ENCODE measurements at regions not wholly inside any gene's neighbourhood (a gene's known extent, or its start where the extent isn't known, plus 50 kb on each side); places are given as distances from the start of the nearest gene placed in this dataset.

DNA sequence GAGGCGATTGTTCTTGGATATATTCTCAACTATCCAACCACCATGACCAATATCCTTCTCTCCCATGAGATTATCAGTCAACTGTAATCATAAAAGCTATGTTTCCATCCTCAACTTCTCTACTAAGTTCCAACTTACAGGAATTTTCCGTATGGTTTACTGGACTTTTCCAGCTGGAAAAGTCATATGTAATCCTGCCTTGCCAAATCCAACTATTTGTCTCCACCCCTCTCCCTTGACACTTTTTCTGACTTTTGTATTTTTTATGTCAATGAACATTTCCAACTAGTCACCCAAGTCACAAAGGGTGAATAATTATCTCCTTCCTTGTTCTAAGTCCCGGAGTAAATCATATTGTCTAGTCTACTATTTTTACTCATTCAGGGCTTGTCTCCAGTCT lies 293.1 kb downstream of the USP25 start:
- H3K4me3 ChIP-seq (ENCODE audit: low read depth, low read length), result no peak overlapping the region
- in situ Hi-C loops (cut with HindIII; ENCODE audit: low sequenced_read_pairs), result no loop called here
- DNase-seq (ENCODE audit: low read depth, low spot score), result no peak
- TF ChIP-seq, protein P1, sequence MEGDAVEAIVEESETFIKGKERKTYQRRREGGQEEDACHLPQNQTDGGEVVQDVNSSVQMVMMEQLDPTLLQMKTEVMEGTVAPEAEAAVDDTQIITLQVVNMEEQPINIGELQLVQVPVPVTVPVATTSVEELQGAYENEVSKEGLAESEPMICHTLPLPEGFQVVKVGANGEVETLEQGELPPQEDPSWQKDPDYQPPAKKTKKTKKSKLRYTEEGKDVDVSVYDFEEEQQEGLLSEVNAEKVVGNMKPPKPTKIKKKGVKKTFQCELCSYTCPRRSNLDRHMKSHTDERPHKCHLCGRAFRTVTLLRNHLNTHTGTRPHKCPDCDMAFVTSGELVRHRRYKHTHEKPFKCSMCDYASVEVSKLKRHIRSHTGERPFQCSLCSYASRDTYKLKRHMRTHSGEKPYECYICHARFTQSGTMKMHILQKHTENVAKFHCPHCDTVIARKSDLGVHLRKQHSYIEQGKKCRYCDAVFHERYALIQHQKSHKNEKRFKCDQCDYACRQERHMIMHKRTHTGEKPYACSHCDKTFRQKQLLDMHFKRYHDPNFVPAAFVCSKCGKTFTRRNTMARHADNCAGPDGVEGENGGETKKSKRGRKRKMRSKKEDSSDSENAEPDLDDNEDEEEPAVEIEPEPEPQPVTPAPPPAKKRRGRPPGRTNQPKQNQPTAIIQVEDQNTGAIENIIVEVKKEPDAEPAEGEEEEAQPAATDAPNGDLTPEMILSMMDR (IDR thresholded peaks at IDR 0.05; ENCODE audit: low read depth, low read length), result no peak

DNA sequence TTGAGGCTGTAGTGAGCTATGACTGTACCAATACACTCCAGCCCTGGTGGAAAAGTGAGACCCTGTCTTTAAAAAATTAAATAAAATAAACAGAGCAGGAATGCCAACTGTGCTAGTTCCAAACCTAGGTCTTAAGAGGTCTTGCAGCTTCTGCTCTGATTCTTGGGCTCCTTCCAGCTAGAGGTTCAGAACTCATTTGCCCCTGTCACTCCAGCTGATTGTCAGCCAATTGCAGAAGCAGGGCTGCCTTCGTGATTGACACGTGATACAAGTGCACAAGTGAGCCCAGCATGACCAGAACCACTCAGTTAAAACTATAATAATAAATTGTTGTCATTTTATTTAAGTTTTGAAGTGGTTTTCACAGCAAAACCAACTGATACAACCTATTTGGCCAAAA lies 298.4 kb downstream of the USP25 start:
- in situ Hi-C loops (cut with HindIII; ENCODE audit: low sequenced_read_pairs), result no loop called here
- DNase-seq (ENCODE audit: low read depth, low spot score), result no peak
- H3K4me3 ChIP-seq (ENCODE audit: low read depth, low read length), result no peak overlapping the region
- TF ChIP-seq, protein P1 (IDR thresholded peaks at IDR 0.05; ENCODE audit: low read depth, low read length), result no peak

DNA sequence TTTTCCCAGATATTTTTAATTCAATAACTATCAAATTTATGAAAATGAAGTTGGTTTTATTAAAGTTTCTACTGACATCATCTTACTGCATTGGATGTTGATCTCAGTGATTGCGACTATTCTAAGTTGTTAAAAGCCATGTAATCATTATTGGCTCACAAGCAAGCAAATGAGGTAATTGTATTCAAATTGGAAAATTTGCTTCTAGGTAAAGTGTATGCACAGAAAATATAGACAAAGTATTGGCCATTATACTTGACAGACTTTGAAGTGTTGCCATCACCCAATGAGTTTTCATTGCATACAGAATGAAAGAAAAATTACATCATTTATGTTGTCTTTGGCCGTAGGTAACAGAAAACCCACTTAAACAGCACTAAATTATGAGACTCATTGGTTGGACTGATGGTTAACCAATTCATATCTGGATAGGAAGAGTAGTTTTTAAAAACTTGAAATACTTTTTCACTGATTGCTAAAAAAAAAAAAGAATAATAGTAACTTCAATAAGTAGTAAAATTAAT lies 299.2 kb downstream of the USP25 start:
- TF ChIP-seq, protein P1 (IDR thresholded peaks at IDR 0.05; ENCODE audit: low read depth, low read length), result no peak
- H3K4me3 ChIP-seq (ENCODE audit: low read depth, low read length), result no peak overlapping the region
- no peak for DNase-seq (ENCODE audit: low read depth, low spot score)
- in situ Hi-C loops (cut with HindIII; ENCODE audit: low sequenced_read_pairs), result no loop called here

DNA sequence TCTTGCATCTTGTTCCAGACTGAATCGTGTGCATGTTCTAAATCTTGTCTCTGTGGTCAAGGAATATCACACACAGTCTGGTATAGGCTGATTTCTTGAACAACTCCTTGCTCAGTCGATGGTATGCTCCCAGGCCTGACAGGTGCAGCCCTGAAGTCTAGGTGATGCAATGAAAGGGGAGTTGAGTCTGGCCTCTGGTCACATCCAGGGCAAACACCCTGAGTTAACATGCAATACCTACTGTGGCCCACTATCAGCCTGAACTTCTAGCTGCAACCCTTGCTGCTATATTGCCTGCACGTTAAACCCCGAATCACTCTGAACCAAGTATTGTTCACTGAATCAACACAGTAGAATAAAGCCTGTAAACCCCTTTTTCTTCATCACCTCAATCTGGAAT lies 303.4 kb downstream of the USP25 start:
- in situ Hi-C loops (cut with HindIII; ENCODE audit: low sequenced_read_pairs), result no loop called here
- no peak for DNase-seq (ENCODE audit: low read depth, low spot score)
- TF ChIP-seq, protein P1 (IDR thresholded peaks at IDR 0.05; ENCODE audit: low read depth, low read length), result no peak
- H3K4me3 ChIP-seq (ENCODE audit: low read depth, low read length), result no peak overlapping the region

DNA sequence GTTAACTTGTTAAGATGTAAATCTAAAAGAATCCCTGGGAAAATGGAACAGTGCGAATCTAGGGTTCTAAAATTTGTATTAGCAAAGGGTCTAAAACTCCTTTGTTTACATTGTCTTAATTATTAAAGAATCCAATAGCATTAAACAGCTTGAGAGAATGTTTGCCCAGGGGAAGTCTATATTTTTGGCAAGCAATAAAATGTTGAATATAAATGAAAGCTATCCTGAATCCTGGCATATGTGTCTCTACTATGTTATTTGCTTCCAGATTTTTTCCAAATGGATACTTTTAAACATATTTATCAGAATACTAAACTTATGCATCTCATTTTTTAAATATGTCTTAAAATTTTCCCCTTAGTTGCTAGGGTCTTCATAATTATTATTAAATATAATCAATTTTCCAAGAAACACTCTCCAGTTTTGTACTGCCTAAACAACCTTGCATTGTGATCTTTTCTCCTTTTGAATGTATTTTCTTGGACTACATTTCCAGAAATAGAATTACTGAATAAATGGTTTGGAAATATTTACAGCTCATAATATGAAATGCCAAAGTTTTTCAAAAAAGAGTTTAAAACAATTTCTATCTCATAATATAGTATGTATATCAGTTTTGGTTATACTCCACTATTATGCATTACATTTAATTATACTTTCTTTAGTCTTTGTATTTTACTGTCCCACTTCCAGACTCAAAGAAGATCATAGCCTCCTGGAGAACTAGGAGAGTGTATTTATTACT lies 304.8 kb downstream of the USP25 start:
- DNase-seq (ENCODE audit: low read depth, low spot score), result no peak
- TF ChIP-seq, protein P1 (IDR thresholded peaks at IDR 0.05; ENCODE audit: low read depth, low read length), result no peak
- in situ Hi-C loops (cut with HindIII; ENCODE audit: low sequenced_read_pairs), result no loop called here
- H3K4me3 ChIP-seq (ENCODE audit: low read depth, low read length), result no peak overlapping the region

DNA sequence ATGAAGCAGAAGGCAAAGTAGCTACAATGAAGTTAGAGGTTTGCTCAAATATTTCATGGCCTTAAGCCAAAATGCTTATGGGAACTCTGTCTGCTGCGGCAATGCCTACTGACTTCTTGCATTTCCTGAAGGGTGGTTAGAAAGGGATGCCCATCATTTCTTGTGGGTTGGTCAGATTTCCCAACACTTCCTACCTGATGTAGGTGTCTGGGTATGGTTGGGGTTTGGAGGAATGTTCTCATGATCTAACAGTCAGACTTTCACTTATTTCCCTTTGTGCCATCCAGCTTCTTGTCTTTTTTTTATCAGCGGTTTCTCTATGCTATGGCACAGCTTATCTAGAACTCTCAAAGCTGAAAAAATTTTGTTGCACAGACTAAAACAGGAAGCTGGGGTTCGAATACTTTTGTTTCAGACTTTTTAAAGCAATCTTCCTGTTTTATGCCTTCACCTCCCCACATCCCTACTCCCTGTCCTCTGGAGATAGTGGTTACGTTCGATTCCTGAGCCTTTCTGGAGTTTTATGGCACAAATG lies 307.7 kb downstream of the USP25 start:
- H3K4me3 ChIP-seq (ENCODE audit: low read depth, low read length), result no peak overlapping the region
- in situ Hi-C loops (cut with HindIII; ENCODE audit: low sequenced_read_pairs), result no loop called here
- DNase-seq (ENCODE audit: low read depth, low spot score), result peak; percentile 24
- TF ChIP-seq, protein P1 (IDR thresholded peaks at IDR 0.05; ENCODE audit: low read depth, low read length), result no peak

All from astrocyte of the spinal cord (primary cell).